Epithelial cell of esophagus (primary cell): ENCODE measurements at regions not wholly inside any gene's neighbourhood (a gene's known extent, or its start where the extent isn't known, plus 50 kb on each side); places are given as distances from the start of the nearest gene placed in this dataset.
A peak's percentile ranks its signal among the peaks of the same experiment; 100 is the strongest.
"Not testable (repeated sequence)": the region's sequence is repeated elsewhere in the genome, so short reads cannot be mapped to it uniquely, and the experiment has no call there.

ENCODE experiments used
- DNase-seq: peaks from one replicate; pipeline ENCODE4 v3.0.0; 2010; ENCODE audit warnings: low read depth
- H3K4me3 ChIP-seq: 2 replicates; pipeline ENCODE4 v1.5.1; 2011; ENCODE audit warnings: mild to moderate bottlenecking, low read length, control low read depth
- TF ChIP-seq, protein P1 (sequence below): IDR thresholded peaks from 2 replicates; pipeline ENCODE4 v1.5.1; 2011; ENCODE audit warnings: low read depth, mild to moderate bottlenecking, low read length, control low read depth, inconsistent platforms; ENCODE audit not compliant: insufficient read depth; ENCODE audit errors: missing control alignments

DNA sequence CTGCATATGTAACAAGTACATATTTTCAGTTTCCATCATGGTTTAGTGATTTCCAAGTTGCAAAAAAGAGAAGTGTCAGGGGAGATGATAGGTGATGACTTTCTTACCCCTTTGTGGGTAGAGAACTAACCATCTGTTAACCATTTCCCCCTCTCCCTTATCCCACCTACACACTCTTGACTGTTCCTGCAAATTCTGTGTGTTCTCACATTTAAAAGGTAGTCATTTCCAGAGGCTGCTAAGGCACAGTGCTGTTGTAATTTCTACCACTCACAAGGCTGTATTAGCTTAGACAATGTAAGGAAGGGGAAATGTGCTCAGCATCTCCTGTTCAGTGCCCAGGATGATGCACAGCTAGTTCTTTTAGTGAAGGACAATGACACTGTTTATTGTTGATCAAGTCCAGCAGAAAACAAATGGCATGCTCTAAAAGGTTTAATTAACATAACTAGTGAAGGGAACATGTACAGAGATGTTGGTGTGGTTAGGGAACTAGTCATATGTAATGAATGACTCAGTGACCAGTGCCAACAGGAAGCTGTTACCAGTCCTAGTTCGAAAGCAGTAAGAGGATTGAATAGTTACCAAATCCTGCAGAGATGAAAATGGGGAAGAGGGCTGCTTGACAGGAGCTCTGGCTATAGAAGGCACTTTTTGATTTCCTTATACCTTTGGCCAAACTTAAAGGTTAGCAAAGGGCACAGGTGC, 165.1 kb downstream of the PLK2 start:
- peak; percentile 85 for DNase-seq
- no peak overlapping the region for H3K4me3 ChIP-seq
- TF ChIP-seq, protein P1, sequence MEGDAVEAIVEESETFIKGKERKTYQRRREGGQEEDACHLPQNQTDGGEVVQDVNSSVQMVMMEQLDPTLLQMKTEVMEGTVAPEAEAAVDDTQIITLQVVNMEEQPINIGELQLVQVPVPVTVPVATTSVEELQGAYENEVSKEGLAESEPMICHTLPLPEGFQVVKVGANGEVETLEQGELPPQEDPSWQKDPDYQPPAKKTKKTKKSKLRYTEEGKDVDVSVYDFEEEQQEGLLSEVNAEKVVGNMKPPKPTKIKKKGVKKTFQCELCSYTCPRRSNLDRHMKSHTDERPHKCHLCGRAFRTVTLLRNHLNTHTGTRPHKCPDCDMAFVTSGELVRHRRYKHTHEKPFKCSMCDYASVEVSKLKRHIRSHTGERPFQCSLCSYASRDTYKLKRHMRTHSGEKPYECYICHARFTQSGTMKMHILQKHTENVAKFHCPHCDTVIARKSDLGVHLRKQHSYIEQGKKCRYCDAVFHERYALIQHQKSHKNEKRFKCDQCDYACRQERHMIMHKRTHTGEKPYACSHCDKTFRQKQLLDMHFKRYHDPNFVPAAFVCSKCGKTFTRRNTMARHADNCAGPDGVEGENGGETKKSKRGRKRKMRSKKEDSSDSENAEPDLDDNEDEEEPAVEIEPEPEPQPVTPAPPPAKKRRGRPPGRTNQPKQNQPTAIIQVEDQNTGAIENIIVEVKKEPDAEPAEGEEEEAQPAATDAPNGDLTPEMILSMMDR, result no peak

GRCh38 chr5:58288275-58288674, 171.6 kb downstream of the PLK2 start:
- H3K4me3 ChIP-seq, result not testable (repeated sequence)
- peak; percentile 19 for DNase-seq

- no peak for DNase-seq
- no peak overlapping the region for H3K4me3 ChIP-seq
- TF ChIP-seq, protein P1, result no peak
Observed at GRCh38 chr5:58286741-58287140, 173.1 kb downstream of the PLK2 start.

- DNase-seq, result no peak
- no peak overlapping the region for H3K4me3 ChIP-seq
- TF ChIP-seq, protein P1, result no peak
Observed at GRCh38 chr5:58285900-58286299, 174.0 kb downstream of the PLK2 start.

GRCh38 chr5:58284886-58285285, 175.0 kb downstream of the PLK2 start:
- no peak overlapping the region for H3K4me3 ChIP-seq
- DNase-seq, result no peak
- TF ChIP-seq, protein P1, result no peak

DNA sequence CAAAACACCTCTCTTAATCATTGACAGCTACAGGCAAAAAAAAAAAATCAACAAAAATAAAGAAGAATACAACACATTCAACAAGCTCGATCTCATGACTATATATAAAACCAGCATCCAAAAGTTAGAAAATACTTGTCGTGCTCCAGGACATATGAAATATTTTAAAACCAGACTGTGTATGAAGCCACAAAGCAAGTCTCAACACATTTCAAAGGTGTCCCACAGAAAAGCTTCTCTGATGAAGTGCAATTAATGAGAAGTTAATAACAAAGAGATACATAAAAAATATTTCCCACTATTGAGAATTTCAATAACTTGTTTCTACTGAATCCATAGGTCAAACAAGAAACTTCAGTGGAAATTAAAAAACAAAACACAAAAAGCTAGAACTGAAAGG, 178.7 kb downstream of the PLK2 start:
- no peak overlapping the region for H3K4me3 ChIP-seq
- TF ChIP-seq, protein P1, result no peak
- DNase-seq, result peak; percentile 59

GRCh38 chr5:58279259-58279658, 180.6 kb downstream of the PLK2 start:
- no peak for DNase-seq
- TF ChIP-seq, protein P1, result no peak
- no peak overlapping the region for H3K4me3 ChIP-seq
